ENCODE measurements at regions not wholly inside any gene's neighbourhood (a gene's known extent, or its start where the extent isn't known, plus 50 kb on each side); places are given as distances from the start of the nearest gene placed in this dataset.

GRCh38 chr1:80769208-80769750 is 1031.5 kb upstream of the ADGRL2 start:
- no peak for TF ChIP-seq CTCF (IDR thresholded peaks at IDR 0.05)
- TF ChIP-seq POLR2A (IDR thresholded peaks at IDR 0.05): no peak
